ENCODE measurements at regions not wholly inside any gene's neighbourhood (a gene's known extent, or its start where the extent isn't known, plus 50 kb on each side); places are given as distances from the start of the nearest gene placed in this dataset.

DNA sequence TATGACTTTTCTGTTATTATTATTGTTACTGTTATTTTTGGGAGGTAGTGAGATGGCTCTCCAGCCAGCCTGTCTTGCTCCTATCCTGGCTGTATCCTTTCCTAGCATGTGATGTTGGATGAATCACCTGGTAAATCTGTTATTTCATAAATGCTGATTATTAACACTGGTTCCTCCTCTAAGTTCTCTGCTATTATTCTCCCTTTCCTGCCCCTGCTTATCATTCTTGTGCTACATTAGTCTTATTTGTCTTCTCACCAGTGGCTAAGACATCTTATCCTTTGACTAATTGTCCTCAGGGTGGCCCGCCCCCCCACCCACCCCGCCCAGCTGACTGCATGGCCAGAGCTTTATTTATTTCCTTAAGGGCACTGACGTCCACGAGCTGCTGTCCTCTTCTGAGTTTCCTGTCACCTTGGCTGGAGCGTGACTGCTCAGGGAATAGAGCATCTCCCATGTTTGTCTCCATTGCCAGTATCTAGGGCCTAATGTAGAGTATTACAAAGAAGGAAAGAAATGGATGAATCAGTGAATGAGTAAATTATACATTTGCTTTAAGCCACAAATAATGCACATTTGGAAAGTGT, 110.1 kb upstream of the KLF6 start:
- TF ChIP-seq, protein P1, sequence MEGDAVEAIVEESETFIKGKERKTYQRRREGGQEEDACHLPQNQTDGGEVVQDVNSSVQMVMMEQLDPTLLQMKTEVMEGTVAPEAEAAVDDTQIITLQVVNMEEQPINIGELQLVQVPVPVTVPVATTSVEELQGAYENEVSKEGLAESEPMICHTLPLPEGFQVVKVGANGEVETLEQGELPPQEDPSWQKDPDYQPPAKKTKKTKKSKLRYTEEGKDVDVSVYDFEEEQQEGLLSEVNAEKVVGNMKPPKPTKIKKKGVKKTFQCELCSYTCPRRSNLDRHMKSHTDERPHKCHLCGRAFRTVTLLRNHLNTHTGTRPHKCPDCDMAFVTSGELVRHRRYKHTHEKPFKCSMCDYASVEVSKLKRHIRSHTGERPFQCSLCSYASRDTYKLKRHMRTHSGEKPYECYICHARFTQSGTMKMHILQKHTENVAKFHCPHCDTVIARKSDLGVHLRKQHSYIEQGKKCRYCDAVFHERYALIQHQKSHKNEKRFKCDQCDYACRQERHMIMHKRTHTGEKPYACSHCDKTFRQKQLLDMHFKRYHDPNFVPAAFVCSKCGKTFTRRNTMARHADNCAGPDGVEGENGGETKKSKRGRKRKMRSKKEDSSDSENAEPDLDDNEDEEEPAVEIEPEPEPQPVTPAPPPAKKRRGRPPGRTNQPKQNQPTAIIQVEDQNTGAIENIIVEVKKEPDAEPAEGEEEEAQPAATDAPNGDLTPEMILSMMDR (IDR thresholded peaks at IDR 0.05): no peak
- TF ChIP-seq POLR2A (IDR thresholded peaks at IDR 0.05): no peak

All from testis (tissue), 2 donors.